ENCODE measurements at regions not wholly inside any gene's neighbourhood (a gene's known extent, or its start where the extent isn't known, plus 50 kb on each side); places are given as distances from the start of the nearest gene placed in this dataset.

- no peaks in the 10 kb centered on the region for H3K36me3 ChIP-seq (ENCODE audit: control insufficient read depth in 2 of 2, insufficient read depth in 2 of 2, low read length in 2 of 2)
- H3K27ac ChIP-seq (ENCODE audit: low read length): no peak overlapping the region
- no peaks in the 10 kb centered on the region for H3K9me3 ChIP-seq (ENCODE audit: control insufficient read depth in 2 of 2, low read length in 2 of 2)
- H3K27me3 ChIP-seq (ENCODE audit: control insufficient read depth in 1 of 2, insufficient read depth in 2 of 2, low read length in 2 of 2): no peaks in the 10 kb centered on the region
- H3K9ac ChIP-seq (ENCODE audit: low read length in 2 of 2): no peak overlapping the region
- H3K4me1 ChIP-seq (ENCODE audit: control insufficient read depth, insufficient read depth, low read length): no peaks in the 10 kb centered on the region
- no peak overlapping the region for H3K4me3 ChIP-seq (ENCODE audit: low read length in 2 of 2)
These were observed 49.9 kb upstream of the CXCR4 start for GRCh38 chr2:136167721-136168475.

Data from stomach smooth muscle (tissue), 2 donors.